SK-N-SH (cell line): ENCODE measurements at regions not wholly inside any gene's neighbourhood (a gene's known extent, or its start where the extent isn't known, plus 50 kb on each side); places are given as distances from the start of the nearest gene placed in this dataset.

Source experiments
- CTCF ChIA-PET: fragments of 300-600, 350-600 bp; formaldehyde crosslinking; extraction: SDS; loops from one replicate; lab custom pipeline; 2021; lab: Yijun Ruan, JAX
- POLR2A ChIA-PET: fragments of 350-600 bp; sonication (Branson Sonifier 250); formaldehyde crosslinking; extraction: SDS; loops from one replicate; lab custom pipeline; 2020; ENCODE audit warnings: antibody characterized with exemption, inconsistent platforms; lab: Yijun Ruan, JAX
- DNase-seq: peaks from one replicate; pipeline ENCODE4 v3.0.0; 2012
- H2AFZ ChIP-seq: fragments of 200-600 bp; sonication (generic); 2 replicates; pipeline ENCODE4 v1.8.1; 2016; ENCODE audit warnings: antibody characterized with exemption, mild to moderate bottlenecking, low read depth
- H3F3A ChIP-seq: fragments of 200-600 bp; sonication (generic); replicated peaks from 2 replicates; pipeline ENCODE3; 2016; ENCODE audit warnings: antibody characterized with exemption, mild to moderate bottlenecking; ENCODE audit not compliant: insufficient read depth
- H3K27ac ChIP-seq, 2 experiments: fragments of 200-500 bp in 1 of 2; fragments of 200-600 bp in 1 of 2; sonication (Bioruptor generic) in 1 of 2; sonication (generic), shearing (Covaris generic) in 1 of 2; 2 replicates each; pipeline versions ENCODE4 v1.5.1 to v1.6.1; 2014 to 2016; ENCODE audit warnings: low read depth in 2 of 2, inconsistent platforms in 1 of 2, low read length in 1 of 2, mild to moderate bottlenecking in 1 of 2, mixed read lengths in 1 of 2
- H3K27me3 ChIP-seq: fragments of 200-600 bp; sonication (generic), shearing (Covaris generic); 2 replicates; pipeline ENCODE4 v1.6.1; 2016; ENCODE audit warnings: mixed run types; ENCODE audit not compliant: insufficient read depth
- H3K36me3 ChIP-seq, 2 experiments: fragments of 200-500 bp in 1 of 2; fragments of 200-600 bp in 1 of 2; sonication (Bioruptor generic) in 1 of 2; sonication (generic) in 1 of 2; replicated peaks in 1 of 2; 2 replicates each; pipeline versions ENCODE3 to v1.5.1; 2014 to 2016; ENCODE audit warnings: low read length in 1 of 2, mild to moderate bottlenecking in 1 of 2; ENCODE audit not compliant: insufficient read depth in 2 of 2, control insufficient read depth in 1 of 2
- H3K4me1 ChIP-seq, 2 experiments: fragments of 200-500 bp in 1 of 2; fragments of 200-600 bp in 1 of 2; sonication (Bioruptor generic) in 1 of 2; sonication (generic), shearing (Covaris generic) in 1 of 2; 2 replicates each; pipeline versions ENCODE4 v1.5.1 to v1.6.1; 2014 to 2016; ENCODE audit warnings: low read depth in 1 of 2, low read length in 1 of 2, mixed run types in 1 of 2; ENCODE audit not compliant: insufficient read depth in 2 of 2, control insufficient read depth in 1 of 2
- H3K4me2 ChIP-seq: fragments of 200-600 bp; sonication (generic), shearing (Covaris generic); 2 replicates; pipeline ENCODE4 v1.6.1; 2017; ENCODE audit warnings: mixed run types
- H3K4me3 ChIP-seq, 2 experiments: fragments of 200-500 bp in 1 of 2; fragments of 200-600 bp in 1 of 2; sonication (Bioruptor generic) in 1 of 2; sonication (generic), shearing (Covaris generic) in 1 of 2; 2 replicates each; pipeline versions ENCODE4 v1.5.1 to v1.8.1; 2014 to 2016; ENCODE audit warnings: low read depth in 2 of 2, inconsistent platforms in 1 of 2, low read length in 1 of 2, mild to moderate bottlenecking in 1 of 2, mixed read lengths in 1 of 2, moderate library complexity in 1 of 2
- H3K79me2 ChIP-seq: fragments of 200-600 bp; sonication (generic); 2 replicates; pipeline ENCODE4 v1.8.1; 2017; ENCODE audit warnings: mild to moderate bottlenecking; ENCODE audit not compliant: insufficient read depth
- H3K9ac ChIP-seq: fragments of 200-600 bp; sonication (generic); 2 replicates; pipeline ENCODE4 v1.6.1; 2017; ENCODE audit warnings: mixed run types
- H3K9me2 ChIP-seq: fragments of 200-600 bp; sonication (generic); 2 replicates; pipeline ENCODE4 v1.6.1; 2017; ENCODE audit warnings: mixed run types
- H3K9me3 ChIP-seq: fragments of 200-600 bp; sonication (generic); 2 replicates; pipeline ENCODE4 v1.6.1; 2017; ENCODE audit warnings: mixed run types, mild to moderate bottlenecking, moderate library complexity
- H4K20me1 ChIP-seq: fragments of 200-600 bp; sonication (generic); 2 replicates; pipeline ENCODE4 v1.6.1; 2017; ENCODE audit warnings: mild to moderate bottlenecking, mixed run types; ENCODE audit not compliant: insufficient read depth
- ELF1 ChIP-seq: IDR thresholded peaks from 2 replicates; pipeline ENCODE4 v1.4.0; 2012
- EP300 ChIP-seq, 2 experiments: IDR thresholded peaks; 2 replicates each; pipeline versions ENCODE4 v1.4.0 to v1.6.1; 2012; ENCODE audit warnings: borderline replicate concordance in 1 of 2, low read depth in 1 of 2, low read length in 1 of 2
- EZH2phosphoT487 ChIP-seq: fragments of 200-600 bp; sonication (generic); IDR thresholded peaks from 2 replicates; pipeline ENCODE4 v1.6.1; 2017; ENCODE audit warnings: low read depth, mixed run types, mild to moderate bottlenecking, antibody characterized with exemption, moderate library complexity, borderline replicate concordance
- FOXM1 ChIP-seq: IDR thresholded peaks from 2 replicates; pipeline ENCODE4 v1.4.0; 2012; ENCODE audit warnings: low read depth, mild to moderate bottlenecking
- GATA2 ChIP-seq: sonication (generic); formaldehyde crosslinking; IDR thresholded peaks from 2 replicates; pipeline ENCODE4 v1.5.0; 2020; ENCODE audit warnings: mild to moderate bottlenecking, missing genetic modification reagents
- MEF2A ChIP-seq: IDR thresholded peaks from 2 replicates; pipeline ENCODE4 v1.4.0; 2012; ENCODE audit warnings: low read depth, borderline replicate concordance
- POLR2AphosphoS5 ChIP-seq: IDR thresholded peaks from 2 replicates; pipeline ENCODE4 v1.6.1; 2012; ENCODE audit warnings: low read depth, low read length
- RAD21 ChIP-seq: IDR thresholded peaks from 2 replicates; pipeline ENCODE4 v1.6.1; 2012; ENCODE audit warnings: mild to moderate bottlenecking, low read length
- TF ChIP-seq, protein P1 (sequence below): fragments of 150-350 bp; IDR thresholded peaks from 2 replicates; pipeline ENCODE4 v1.6.1; 2016; ENCODE audit warnings: mild to moderate bottlenecking, low read depth, low read length
- TF ChIP-seq, protein P2 (sequence below): IDR thresholded peaks from 2 replicates; pipeline ENCODE4 v1.4.0; 2012; ENCODE audit warnings: low read depth
- TF ChIP-seq, protein P3 (sequence below): fragments of 200-600 bp; sonication (generic); IDR thresholded peaks from 2 replicates; pipeline ENCODE4 v1.6.1; 2017; ENCODE audit warnings: antibody characterized with exemption, mild to moderate bottlenecking, moderate library complexity
- TF ChIP-seq, protein P4 (sequence below): IDR thresholded peaks from 2 replicates; pipeline ENCODE4 v1.4.0; 2012; ENCODE audit warnings: low read depth, borderline replicate concordance
- TF ChIP-seq, protein P5 (sequence below): fragments of 150-350 bp; IDR thresholded peaks from 2 replicates; pipeline ENCODE4 v1.6.1; 2017; ENCODE audit warnings: antibody characterized with exemption, low read length, low read depth, borderline replicate concordance

DNA sequence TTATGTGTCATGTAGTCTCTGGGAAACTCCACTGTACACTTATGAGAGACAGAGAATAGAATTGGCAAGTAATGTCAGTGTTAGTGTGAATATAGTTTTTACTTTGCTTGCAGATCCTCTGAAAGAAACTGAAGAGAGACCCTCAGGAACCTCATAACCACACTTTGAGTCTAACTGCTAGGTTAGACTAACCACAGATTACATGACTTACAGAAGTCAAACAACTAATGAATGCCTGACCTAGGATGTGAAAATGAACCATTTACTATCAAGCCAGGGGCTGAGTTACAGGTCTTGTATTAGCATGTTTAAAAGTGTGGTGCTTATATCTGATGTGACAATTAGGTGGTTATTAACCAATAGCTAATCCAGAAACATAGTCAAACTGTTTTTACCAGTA, 280.4 kb upstream of the LRATD1 start:
- Histone ChIP-seq H3K4me3 (no peak overlapping the region), H3K27me3 (no peaks in the 10 kb centered on the region), H3K4me1 (no peaks in the 10 kb centered on the region), H3K9ac (no peak overlapping the region), H4K20me1 (no peaks in the 10 kb centered on the region), H3K9me2 (no peaks in the 10 kb centered on the region), H3K9me3 (no peaks in the 10 kb centered on the region), H3K27ac (no peak overlapping the region), H3K79me2 (no peaks in the 10 kb centered on the region), H3K4me2 (no peak overlapping the region), H3F3A (no peaks in the 10 kb centered on the region), H2AFZ (no peak overlapping the region), H3K36me3 (no peaks in the 10 kb centered on the region)
- DNase-seq: no peak
- ChIA-PET CTCF (no interaction called here), POLR2A (no interaction called here)
- TF ChIP-seq EP300 (IDR thresholded peaks at IDR 0.05; ENCODE audit: borderline replicate concordance in 1 of 2, low read depth in 1 of 2, low read length in 1 of 2): no peak
- no peak for TF ChIP-seq ELF1
- TF ChIP-seq, protein P1, sequence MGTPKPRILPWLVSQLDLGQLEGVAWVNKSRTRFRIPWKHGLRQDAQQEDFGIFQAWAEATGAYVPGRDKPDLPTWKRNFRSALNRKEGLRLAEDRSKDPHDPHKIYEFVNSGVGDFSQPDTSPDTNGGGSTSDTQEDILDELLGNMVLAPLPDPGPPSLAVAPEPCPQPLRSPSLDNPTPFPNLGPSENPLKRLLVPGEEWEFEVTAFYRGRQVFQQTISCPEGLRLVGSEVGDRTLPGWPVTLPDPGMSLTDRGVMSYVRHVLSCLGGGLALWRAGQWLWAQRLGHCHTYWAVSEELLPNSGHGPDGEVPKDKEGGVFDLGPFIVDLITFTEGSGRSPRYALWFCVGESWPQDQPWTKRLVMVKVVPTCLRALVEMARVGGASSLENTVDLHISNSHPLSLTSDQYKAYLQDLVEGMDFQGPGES: no peak
- TF ChIP-seq POLR2AphosphoS5: no peak
- TF ChIP-seq MEF2A: no peak
- TF ChIP-seq, protein P2, sequence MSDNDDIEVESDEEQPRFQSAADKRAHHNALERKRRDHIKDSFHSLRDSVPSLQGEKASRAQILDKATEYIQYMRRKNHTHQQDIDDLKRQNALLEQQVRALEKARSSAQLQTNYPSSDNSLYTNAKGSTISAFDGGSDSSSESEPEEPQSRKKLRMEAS: no peak
- TF ChIP-seq, protein P3, sequence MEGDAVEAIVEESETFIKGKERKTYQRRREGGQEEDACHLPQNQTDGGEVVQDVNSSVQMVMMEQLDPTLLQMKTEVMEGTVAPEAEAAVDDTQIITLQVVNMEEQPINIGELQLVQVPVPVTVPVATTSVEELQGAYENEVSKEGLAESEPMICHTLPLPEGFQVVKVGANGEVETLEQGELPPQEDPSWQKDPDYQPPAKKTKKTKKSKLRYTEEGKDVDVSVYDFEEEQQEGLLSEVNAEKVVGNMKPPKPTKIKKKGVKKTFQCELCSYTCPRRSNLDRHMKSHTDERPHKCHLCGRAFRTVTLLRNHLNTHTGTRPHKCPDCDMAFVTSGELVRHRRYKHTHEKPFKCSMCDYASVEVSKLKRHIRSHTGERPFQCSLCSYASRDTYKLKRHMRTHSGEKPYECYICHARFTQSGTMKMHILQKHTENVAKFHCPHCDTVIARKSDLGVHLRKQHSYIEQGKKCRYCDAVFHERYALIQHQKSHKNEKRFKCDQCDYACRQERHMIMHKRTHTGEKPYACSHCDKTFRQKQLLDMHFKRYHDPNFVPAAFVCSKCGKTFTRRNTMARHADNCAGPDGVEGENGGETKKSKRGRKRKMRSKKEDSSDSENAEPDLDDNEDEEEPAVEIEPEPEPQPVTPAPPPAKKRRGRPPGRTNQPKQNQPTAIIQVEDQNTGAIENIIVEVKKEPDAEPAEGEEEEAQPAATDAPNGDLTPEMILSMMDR: no peak
- TF ChIP-seq GATA2 (CRISPR knock-in tag): no peak
- no peak for TF ChIP-seq EZH2phosphoT487
- TF ChIP-seq, protein P4, sequence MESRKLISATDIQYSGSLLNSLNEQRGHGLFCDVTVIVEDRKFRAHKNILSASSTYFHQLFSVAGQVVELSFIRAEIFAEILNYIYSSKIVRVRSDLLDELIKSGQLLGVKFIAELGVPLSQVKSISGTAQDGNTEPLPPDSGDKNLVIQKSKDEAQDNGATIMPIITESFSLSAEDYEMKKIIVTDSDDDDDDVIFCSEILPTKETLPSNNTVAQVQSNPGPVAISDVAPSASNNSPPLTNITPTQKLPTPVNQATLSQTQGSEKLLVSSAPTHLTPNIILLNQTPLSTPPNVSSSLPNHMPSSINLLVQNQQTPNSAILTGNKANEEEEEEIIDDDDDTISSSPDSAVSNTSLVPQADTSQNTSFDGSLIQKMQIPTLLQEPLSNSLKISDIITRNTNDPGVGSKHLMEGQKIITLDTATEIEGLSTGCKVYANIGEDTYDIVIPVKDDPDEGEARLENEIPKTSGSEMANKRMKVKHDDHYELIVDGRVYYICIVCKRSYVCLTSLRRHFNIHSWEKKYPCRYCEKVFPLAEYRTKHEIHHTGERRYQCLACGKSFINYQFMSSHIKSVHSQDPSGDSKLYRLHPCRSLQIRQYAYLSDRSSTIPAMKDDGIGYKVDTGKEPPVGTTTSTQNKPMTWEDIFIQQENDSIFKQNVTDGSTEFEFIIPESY: no peak
- no peak for TF ChIP-seq FOXM1
- no peak for TF ChIP-seq RAD21
- TF ChIP-seq, protein P5, sequence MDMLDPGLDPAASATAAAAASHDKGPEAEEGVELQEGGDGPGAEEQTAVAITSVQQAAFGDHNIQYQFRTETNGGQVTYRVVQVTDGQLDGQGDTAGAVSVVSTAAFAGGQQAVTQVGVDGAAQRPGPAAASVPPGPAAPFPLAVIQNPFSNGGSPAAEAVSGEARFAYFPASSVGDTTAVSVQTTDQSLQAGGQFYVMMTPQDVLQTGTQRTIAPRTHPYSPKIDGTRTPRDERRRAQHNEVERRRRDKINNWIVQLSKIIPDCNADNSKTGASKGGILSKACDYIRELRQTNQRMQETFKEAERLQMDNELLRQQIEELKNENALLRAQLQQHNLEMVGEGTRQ: no peak
